ENCODE measurements at regions not wholly inside any gene's neighbourhood (a gene's known extent, or its start where the extent isn't known, plus 50 kb on each side); places are given as distances from the start of the nearest gene placed in this dataset.

GRCh38 chr3:194536871-194537637 is 50.3 kb upstream of the ATP13A3 start:
- in situ Hi-C loops (cut with HindIII; ENCODE audit: low sequenced_read_pairs): loop anchor here (5.0 kb wide), 1 partner anchor 45 kb away; no protein-coding TSS in a partner anchor
